ENCODE measurements at regions not wholly inside any gene's neighbourhood (a gene's known extent, or its start where the extent isn't known, plus 50 kb on each side); places are given as distances from the start of the nearest gene placed in this dataset.
A peak's percentile ranks its signal among the peaks of the same experiment; 100 is the strongest.
"Not testable (repeated sequence)": the region's sequence is repeated elsewhere in the genome, so short reads cannot be mapped to it uniquely, and the experiment has no call there.

- ChIA-PET POLR2A (no interaction called here), CTCF (interaction anchor here (1.3 to 3.9 kb wide), 4 partner anchors 318 to 813 kb away, joined by 4 to 31 read pairs (median 20); no protein-coding TSS in a partner anchor)
- Histone ChIP-seq H3K27me3 (ENCODE audit: control insufficient read depth, insufficient read depth, low read length) (no peaks in the 10 kb centered on the region), H3K9me3 (ENCODE audit: control insufficient read depth, insufficient read depth, low read length) (peaks cover 12% of the 10 kb centered on the region), H3K27ac (ENCODE audit: low read depth, low read length) (no peak overlapping the region), H3K4me3 (ENCODE audit: low read depth, low read length) (no peak overlapping the region)
- DNase-seq (ENCODE audit: low read depth, low spot score) = no peak
- TF ChIP-seq CTCF (IDR thresholded peaks at IDR 0.05; ENCODE audit: low read depth, low read length) = peak; percentile 71
These were observed 928.7 kb downstream of the IPMK start for GRCh38 chr10:57338823-57339558.

- Histone ChIP-seq H3K9me3 (ENCODE audit: control insufficient read depth, insufficient read depth, low read length) (peaks cover 4% of the 10 kb centered on the region), H3K27ac (ENCODE audit: low read depth, low read length) (no peak overlapping the region), H3K4me3 (ENCODE audit: low read depth, low read length) (no peak overlapping the region), H3K27me3 (ENCODE audit: control insufficient read depth, insufficient read depth, low read length) (no peaks in the 10 kb centered on the region)
- DNase-seq (ENCODE audit: low read depth, low spot score) = no peak
- ChIA-PET CTCF (interaction anchor here (0.6 to 1.0 kb wide), 2 partner anchors 325 to 728 kb away, joined by 3 read pairs; no protein-coding TSS in a partner anchor), POLR2A (no interaction called here)
- no peak for TF ChIP-seq CTCF (IDR thresholded peaks at IDR 0.05; ENCODE audit: low read depth, low read length)
These were observed 930.8 kb downstream of the IPMK start for GRCh38 chr10:57336865-57337264.

- Histone ChIP-seq H3K27me3 (ENCODE audit: control insufficient read depth, insufficient read depth, low read length) (no peaks in the 10 kb centered on the region), H3K4me3 (ENCODE audit: low read depth, low read length) (no peak overlapping the region), H3K9me3 (ENCODE audit: control insufficient read depth, insufficient read depth, low read length) (peaks cover 4% of the 10 kb centered on the region), H3K27ac (ENCODE audit: low read depth, low read length) (no peak overlapping the region)
- TF ChIP-seq CTCF (IDR thresholded peaks at IDR 0.05; ENCODE audit: low read depth, low read length) = no peak
- ChIA-PET POLR2A (no interaction called here), CTCF (interaction anchor here (0.6 to 2.2 kb wide), 3 partner anchors 325 to 729 kb away, joined by 3 to 5 read pairs (median 3); no protein-coding TSS in a partner anchor)
- no peak for DNase-seq (ENCODE audit: low read depth, low spot score)
These were observed 931.4 kb downstream of the IPMK start for GRCh38 chr10:57336341-57336740.

DNA sequence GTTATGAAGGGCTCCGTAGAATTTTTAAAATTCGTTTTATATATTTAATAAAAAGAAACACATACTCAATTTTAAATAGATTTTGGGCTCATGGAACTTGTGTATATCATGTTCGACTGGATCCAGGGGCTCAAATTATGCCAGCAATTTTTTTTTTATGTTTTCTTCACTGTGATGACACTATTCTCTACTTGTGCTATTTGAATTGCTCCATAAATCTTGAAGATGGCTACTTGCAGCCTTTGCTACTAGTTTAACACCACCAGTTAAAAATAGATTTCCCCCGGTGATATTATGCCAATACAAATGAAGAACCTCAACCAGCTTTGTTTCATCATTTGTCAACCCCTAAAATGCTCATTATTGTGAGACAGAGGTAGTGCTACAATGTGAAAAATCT lies 933.2 kb downstream of the IPMK start:
- no peak for TF ChIP-seq CTCF (IDR thresholded peaks at IDR 0.05; ENCODE audit: low read depth, low read length)
- CTCF ChIA-PET = interaction anchor here (2.2 kb wide), 1 partner anchor 731 kb away, joined by 5 read pairs; no protein-coding TSS in a partner anchor
- no peak overlapping the region for H3K4me3 ChIP-seq (ENCODE audit: low read depth, low read length)
- DNase-seq (ENCODE audit: low read depth, low spot score) = no peak
- H3K27ac ChIP-seq (ENCODE audit: low read depth, low read length) = no peak overlapping the region
- no peaks in the 10 kb centered on the region for H3K27me3 ChIP-seq (ENCODE audit: control insufficient read depth, insufficient read depth, low read length)
- POLR2A ChIA-PET = no interaction called here
- peaks cover 4% of the 10 kb centered on the region for H3K9me3 ChIP-seq (ENCODE audit: control insufficient read depth, insufficient read depth, low read length)

DNA sequence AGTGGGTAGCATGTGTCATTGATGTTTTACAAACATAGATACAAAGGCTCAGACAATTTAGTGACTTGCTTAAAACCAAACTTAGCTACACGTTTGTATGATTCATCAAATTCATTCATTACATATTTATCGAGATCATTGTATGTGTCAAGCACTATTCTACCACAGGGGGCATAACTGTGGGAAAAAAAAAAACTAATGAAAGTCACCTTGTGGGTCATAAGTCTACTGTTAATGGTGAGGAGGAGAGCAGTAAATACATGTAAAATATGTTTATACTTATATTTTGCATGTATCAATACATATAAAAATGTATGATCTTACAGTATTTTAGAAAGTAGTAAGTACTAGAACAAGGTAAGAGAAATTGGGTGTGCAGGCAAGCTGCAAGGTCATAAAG lies 933.8 kb downstream of the IPMK start:
- TF ChIP-seq CTCF (IDR thresholded peaks at IDR 0.05; ENCODE audit: low read depth, low read length) = no peak
- peaks cover 4% of the 10 kb centered on the region for H3K9me3 ChIP-seq (ENCODE audit: control insufficient read depth, insufficient read depth, low read length)
- ChIA-PET POLR2A (no interaction called here), CTCF (interaction anchor here (0.6 to 2.2 kb wide), 2 partner anchors 730 to 731 kb away, joined by 3 to 5 read pairs; no protein-coding TSS in a partner anchor)
- H3K4me3 ChIP-seq (ENCODE audit: low read depth, low read length) = no peak overlapping the region
- no peaks in the 10 kb centered on the region for H3K27me3 ChIP-seq (ENCODE audit: control insufficient read depth, insufficient read depth, low read length)
- DNase-seq (ENCODE audit: low read depth, low spot score) = no peak
- no peak overlapping the region for H3K27ac ChIP-seq (ENCODE audit: low read depth, low read length)

- H3K27me3 ChIP-seq (ENCODE audit: control insufficient read depth, insufficient read depth, low read length); POLR2A ChIA-PET; H3K4me3 ChIP-seq (ENCODE audit: low read depth, low read length); CTCF ChIA-PET; DNase-seq (ENCODE audit: low read depth, low spot score); H3K27ac ChIP-seq (ENCODE audit: low read depth, low read length): not testable (repeated sequence)
- peaks cover 17% of the 10 kb centered on the region for H3K9me3 ChIP-seq (ENCODE audit: control insufficient read depth, insufficient read depth, low read length)
These were observed 946.3 kb downstream of the IPMK start for GRCh38 chr10:57321400-57321854.

Data from AG04450 (cell line).